Activated T-cell treated with anti-CD3 and anti-CD28 coated beads, Interleukin-2, amount 50 U/mL, for 72 hours (primary cell): ENCODE measurements at regions not wholly inside any gene's neighbourhood (a gene's known extent, or its start where the extent isn't known, plus 50 kb on each side); places are given as distances from the start of the nearest gene placed in this dataset.
"Not testable (repeated sequence)": the region's sequence is repeated elsewhere in the genome, so short reads cannot be mapped to it uniquely, and the experiment has no call there.

Experiments
- ATAC-seq, 2 donors: fragments of 150-1000 bp; cut with Tn5 transposase; replicated peaks in 1 of 2; 2 replicates each; pipeline ENCODE4 v1.10.0; 2021; ENCODE audit warnings: moderate library complexity in 2 of 2, mild to moderate bottlenecking in 1 of 2
- DNase-seq, 2 donors: peaks; one replicate each; pipeline ENCODE4 v3.0.0; 2021 to 2022; ENCODE audit warnings: mixed read lengths in 1 of 2
- H3K27ac Mint-ChIP-seq: one replicate; pipeline ENCODE4 v1.8.0; 2022; ENCODE audit warnings: mild to moderate bottlenecking, moderate library complexity, mixed read lengths
- H3K27me3 Mint-ChIP-seq: one replicate; pipeline ENCODE4 v1.8.0; 2022; ENCODE audit warnings: low read depth, mixed read lengths
- H3K36me3 Mint-ChIP-seq, 2 donors: one replicate each; pipeline ENCODE4 v1.8.0; 2022; ENCODE audit warnings: mixed read lengths in 2 of 2, mild to moderate bottlenecking in 1 of 2; ENCODE audit not compliant: insufficient read depth in 2 of 2
- H3K4me1 Mint-ChIP-seq: one replicate; pipeline ENCODE4 v1.8.0; 2022; ENCODE audit warnings: low read depth, mixed read lengths
- H3K4me3 Mint-ChIP-seq, 2 donors: one replicate each; pipeline ENCODE4 v1.8.0; 2022; ENCODE audit warnings: mild to moderate bottlenecking in 2 of 2, mixed read lengths in 2 of 2, moderate library complexity in 2 of 2
- H3K9me3 Mint-ChIP-seq, 2 donors: one replicate each; pipeline ENCODE4 v1.8.0; 2022; ENCODE audit warnings: mixed read lengths in 2 of 2

DNA sequence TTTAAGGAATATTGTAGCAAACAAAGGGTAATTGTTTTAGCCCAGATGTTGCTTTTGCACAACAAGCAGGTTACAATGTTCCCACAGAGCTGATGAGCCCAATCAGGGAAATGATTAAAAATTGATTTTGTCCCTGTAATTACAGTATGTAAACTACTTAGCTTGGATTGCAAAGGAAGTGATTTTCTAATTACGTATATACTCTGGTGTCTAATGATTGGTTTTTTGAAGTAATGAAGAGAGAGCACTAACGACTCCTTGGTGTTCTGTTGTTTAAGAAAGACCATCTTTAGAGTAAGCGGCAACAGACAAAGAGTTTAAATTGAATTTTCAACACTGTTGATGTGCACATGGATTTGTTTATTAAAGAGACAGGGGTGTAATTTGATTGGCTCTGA lies 95.3 kb upstream of the ZNF536 start:
- Mint-ChIP-seq H3K4me1 (no peaks in the 10 kb centered on the region), H3K9me3 (peaks cover 6% of the 10 kb centered on the region in 2 donors), H3K36me3 (no peaks in the 10 kb centered on the region), H3K4me3 (no peak overlapping the region), H3K27ac (no peak overlapping the region), H3K27me3 (no peaks in the 10 kb centered on the region)
- no peak for DNase-seq
- ATAC-seq = no peak

DNA sequence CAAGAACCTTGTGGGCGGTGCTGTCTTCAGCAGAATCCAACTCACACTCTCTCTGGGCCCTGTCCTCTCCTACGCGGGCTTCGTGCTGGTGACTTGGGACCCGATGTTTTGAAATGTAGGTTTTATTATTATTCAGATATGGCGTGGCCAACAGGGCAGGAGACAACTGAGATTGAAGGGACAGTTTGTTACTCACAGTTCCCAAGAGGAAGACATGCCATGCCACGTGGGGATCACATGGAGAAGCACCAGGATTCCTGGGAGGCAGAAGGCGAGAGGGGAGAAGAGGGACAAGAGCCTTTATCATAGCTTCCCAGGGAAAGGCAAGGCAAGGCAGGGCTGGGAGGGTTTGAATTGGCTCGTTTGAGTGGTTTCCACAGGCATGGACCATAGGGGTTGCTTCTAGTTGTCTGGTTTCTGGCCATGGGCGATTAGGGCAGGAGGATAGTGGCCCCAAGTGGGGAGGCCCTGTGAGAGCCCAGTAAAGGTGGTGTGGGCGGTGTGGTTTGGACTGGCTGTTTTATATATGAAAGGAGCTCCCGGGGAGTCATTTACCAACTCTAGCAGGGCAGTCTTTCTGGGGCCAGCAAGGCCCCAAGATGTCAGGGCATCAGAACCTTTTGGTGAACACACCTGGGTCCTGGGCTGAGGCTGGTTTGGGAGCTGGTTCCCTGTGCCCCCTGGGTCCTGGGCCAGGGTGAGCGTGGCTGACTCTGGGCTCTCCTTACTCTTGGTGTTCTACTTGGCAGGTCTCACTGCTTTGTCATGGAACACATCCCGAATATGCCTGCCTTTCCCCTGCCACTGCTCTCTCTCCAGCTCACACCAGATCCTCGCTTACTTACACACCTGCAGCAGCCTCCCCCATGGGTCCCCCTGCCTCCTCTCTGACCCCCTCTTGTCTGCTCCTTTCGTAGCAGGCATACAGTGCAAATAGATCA lies 94.0 kb upstream of the ZNF536 start:
- H3K9me3 Mint-ChIP-seq = peaks cover 3 to 5% of the 10 kb centered on the region in 2 donors
- ATAC-seq (no peak), DNase-seq (no peak)
- no peak overlapping the region for H3K4me3 Mint-ChIP-seq
- no peaks in the 10 kb centered on the region for H3K27me3 Mint-ChIP-seq
- no peak overlapping the region for H3K27ac Mint-ChIP-seq
- H3K36me3 Mint-ChIP-seq = no peaks in the 10 kb centered on the region
- H3K4me1 Mint-ChIP-seq = no peaks in the 10 kb centered on the region

DNA sequence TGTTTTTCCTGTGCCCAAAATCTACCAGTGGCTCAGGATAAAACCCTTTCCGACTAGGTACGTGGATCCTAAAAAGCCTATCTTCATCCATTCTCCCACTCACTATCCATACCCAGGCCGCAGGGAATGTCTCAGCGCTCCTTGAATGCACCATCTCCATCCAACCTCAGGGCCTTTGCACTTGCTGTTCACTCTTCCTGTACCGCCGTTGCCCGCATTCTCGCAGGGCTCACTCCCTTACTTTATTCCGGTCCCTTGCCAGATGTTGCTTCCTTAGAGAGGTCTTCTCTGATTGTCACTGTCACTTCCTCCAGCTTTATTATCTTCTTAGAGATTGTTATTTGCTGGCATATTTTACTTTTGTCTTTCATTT lies 93.3 kb upstream of the ZNF536 start:
- no peaks in the 10 kb centered on the region for H3K36me3 Mint-ChIP-seq
- H3K4me1 Mint-ChIP-seq = no peaks in the 10 kb centered on the region
- no peaks in the 10 kb centered on the region for H3K27me3 Mint-ChIP-seq
- H3K9me3 Mint-ChIP-seq = peaks cover 0 to 1% of the 10 kb centered on the region in 2 donors
- H3K4me3 Mint-ChIP-seq = no peak overlapping the region
- DNase-seq (no peak), ATAC-seq (no peak)
- no peak overlapping the region for H3K27ac Mint-ChIP-seq

DNA sequence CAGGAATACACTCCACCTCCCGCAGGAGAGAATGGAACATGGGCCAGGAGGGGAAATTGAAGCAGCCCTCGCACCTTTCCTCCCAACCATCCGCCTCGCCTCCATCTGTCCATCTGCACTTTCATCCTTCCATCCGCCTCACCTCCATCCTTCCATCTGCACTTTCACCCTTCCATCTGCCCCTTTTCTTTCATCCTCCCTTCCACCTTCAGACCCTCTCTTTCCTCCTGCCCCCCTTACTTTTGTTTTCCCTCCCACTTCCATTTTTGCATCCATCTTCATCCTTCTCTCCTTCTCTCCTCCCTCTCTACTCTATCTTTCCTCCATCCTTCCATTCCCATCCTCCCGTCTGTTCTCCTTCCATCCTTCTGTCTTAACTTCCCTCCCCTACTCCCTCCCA lies 92.2 kb upstream of the ZNF536 start:
- H3K27ac Mint-ChIP-seq = no peak overlapping the region
- H3K27me3 Mint-ChIP-seq = no peaks in the 10 kb centered on the region
- H3K36me3 Mint-ChIP-seq = no peaks in the 10 kb centered on the region
- H3K4me3 Mint-ChIP-seq = no peak overlapping the region
- H3K4me1 Mint-ChIP-seq = no peaks in the 10 kb centered on the region
- H3K9me3 Mint-ChIP-seq = peaks cover 0 to 1% of the 10 kb centered on the region in 2 donors
- DNase-seq (no peak), ATAC-seq (no peak)

DNA sequence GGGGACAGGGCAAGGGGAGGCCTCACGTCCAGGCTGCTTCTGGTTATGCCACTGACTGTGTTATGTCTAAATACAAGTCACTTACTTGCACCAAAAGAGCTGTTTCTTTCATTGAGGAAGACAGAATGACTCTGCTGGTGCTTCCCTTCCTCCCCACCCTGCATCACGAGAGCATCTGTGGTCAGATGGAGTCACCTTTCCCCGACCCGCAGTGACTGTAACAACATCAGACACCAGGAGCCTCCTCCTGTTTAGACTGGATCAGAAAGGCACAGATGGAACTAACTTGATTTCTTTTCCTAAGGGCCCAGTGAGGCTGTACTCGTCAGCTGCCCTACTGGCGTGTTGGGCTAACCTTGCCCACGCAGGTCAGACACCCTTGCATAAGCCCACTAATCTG lies 90.3 kb upstream of the ZNF536 start:
- H3K36me3 Mint-ChIP-seq = no peaks in the 10 kb centered on the region
- no peak overlapping the region for H3K27ac Mint-ChIP-seq
- H3K9me3 Mint-ChIP-seq = peaks cover 0 to 3% of the 10 kb centered on the region in 2 donors
- no peaks in the 10 kb centered on the region for H3K4me1 Mint-ChIP-seq
- ATAC-seq (no peak), DNase-seq (no peak)
- H3K27me3 Mint-ChIP-seq = no peaks in the 10 kb centered on the region
- no peak overlapping the region for H3K4me3 Mint-ChIP-seq

DNA sequence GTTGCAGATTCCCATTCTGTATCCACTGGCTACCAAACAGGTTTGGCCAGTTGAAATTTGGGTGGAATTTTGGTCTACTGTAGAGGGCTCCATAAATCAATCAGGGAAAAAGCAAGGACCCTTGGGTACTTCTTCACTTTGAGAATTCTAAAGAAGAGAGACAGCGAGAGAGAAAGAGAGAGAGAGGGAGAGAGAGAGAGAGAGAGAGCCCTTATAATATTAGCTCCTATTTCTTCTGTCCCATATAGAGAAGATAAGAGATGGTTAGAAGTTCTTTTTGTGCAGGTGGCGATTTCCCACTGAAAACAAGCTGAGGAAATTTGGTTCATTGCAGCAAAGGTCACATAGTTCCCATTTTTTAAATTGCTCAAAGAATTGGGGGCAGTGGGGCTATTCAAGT lies 88.6 kb upstream of the ZNF536 start:
- peaks cover 0 to 5% of the 10 kb centered on the region in 2 donors for H3K9me3 Mint-ChIP-seq
- ATAC-seq = no peak

DNA sequence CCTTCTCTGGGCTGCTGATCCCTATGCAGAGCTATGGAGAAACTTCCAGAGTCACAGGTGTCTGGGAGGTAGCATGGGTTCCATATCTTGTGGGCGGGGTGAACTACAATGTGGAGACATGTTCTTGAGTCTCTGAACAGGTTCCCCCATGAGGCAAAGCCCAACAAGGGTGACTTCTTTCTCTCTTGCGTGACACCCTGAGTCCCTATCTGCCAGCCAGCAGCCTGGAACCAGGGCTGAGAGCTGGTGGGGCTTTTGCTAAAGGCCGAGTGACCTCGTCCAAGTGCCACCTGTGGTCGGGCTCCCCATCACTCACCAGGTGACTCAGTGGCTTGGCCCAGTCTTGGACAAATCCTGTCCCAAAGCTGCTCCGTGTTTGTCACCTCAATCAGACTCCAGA lies 88.0 kb upstream of the ZNF536 start:
- Mint-ChIP-seq H3K27ac (no peak overlapping the region), H3K36me3 (no peaks in the 10 kb centered on the region), H3K9me3 (peaks cover 0 to 5% of the 10 kb centered on the region in 2 donors), H3K4me1 (no peaks in the 10 kb centered on the region), H3K27me3 (no peaks in the 10 kb centered on the region), H3K4me3 (no peak overlapping the region)
- ATAC-seq (no peak), DNase-seq (no peak)

More for the DNA sequence above, 88.6 kb upstream of the ZNF536 start:
- Mint-ChIP-seq H3K27me3 (no peaks in the 10 kb centered on the region), H3K4me3 (no peak overlapping the region), H3K36me3 (no peaks in the 10 kb centered on the region), H3K4me1 (no peaks in the 10 kb centered on the region), H3K27ac (no peak overlapping the region)
- DNase-seq = no peak

DNA sequence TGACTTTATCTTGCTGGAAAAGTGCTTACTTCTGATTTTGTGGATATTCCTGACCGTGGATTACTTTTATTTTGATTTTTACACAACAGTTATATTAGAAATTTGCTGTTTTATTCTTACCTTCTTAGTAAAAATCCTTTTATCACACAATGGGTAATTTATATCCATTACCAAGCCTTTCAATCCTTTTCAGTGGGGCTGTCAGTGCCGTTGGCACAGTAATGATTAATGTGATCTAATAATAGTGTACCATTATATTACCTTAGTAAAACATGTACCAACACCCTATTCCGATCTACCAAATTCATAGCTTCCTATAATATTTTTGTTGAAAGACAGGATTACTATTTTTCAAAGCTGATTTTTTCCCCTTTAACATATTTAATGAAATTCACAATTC lies 87.3 kb upstream of the ZNF536 start:
- ATAC-seq (no peak), DNase-seq (no peak)
- Mint-ChIP-seq H3K9me3 (peaks cover 0 to 5% of the 10 kb centered on the region in 2 donors), H3K36me3 (no peaks in the 10 kb centered on the region), H3K27ac (no peak overlapping the region), H3K4me1 (no peaks in the 10 kb centered on the region), H3K27me3 (no peaks in the 10 kb centered on the region), H3K4me3 (no peak overlapping the region)

DNA sequence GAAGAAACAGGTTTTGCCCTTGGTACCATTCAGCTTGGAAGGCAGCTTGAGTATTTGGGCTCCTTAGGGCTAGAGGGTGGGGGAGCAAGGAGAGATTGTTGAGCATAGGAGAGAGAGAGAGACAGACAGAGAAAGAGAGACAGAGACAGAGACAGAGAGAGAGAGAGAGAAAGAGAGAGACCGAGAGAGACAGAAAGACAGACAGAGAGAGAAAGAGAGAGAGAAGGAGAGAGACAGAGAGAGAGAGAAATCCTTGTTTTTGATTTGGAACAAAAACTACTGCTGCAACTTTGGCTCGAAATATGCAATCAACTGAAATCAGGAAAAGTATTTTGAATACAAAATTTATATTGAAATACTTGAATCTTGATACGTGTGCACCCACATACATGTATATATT lies 85.8 kb upstream of the ZNF536 start:
- Mint-ChIP-seq H3K27ac (no peak overlapping the region), H3K9me3 (peaks cover 2 to 5% of the 10 kb centered on the region in 2 donors), H3K4me1 (no peaks in the 10 kb centered on the region), H3K27me3 (no peaks in the 10 kb centered on the region), H3K4me3 (no peak overlapping the region), H3K36me3 (no peaks in the 10 kb centered on the region)
- DNase-seq (no peak), ATAC-seq (no peak)

DNA sequence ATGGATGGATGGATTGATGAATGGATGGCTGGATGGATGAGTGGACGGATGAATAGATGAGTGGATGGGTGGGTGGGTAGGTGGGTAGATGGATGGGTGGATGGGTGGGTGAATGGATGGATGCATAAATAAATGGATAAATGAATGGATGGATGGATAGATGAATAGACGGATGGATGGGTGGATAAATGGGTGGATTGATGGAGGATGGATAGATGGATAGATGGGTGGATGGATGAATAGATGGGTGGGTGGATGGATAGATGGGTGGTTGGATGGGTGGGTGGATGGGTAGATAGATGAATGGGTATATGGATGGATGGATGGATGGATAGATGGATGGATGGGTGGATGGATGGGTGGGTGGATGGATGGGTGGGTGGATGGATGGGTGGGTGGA lies 84.9 kb upstream of the ZNF536 start:
- no peak for DNase-seq
- H3K9me3 Mint-ChIP-seq = peaks cover 2 to 5% of the 10 kb centered on the region in 2 donors
- H3K36me3 Mint-ChIP-seq = no peaks in the 10 kb centered on the region

DNA sequence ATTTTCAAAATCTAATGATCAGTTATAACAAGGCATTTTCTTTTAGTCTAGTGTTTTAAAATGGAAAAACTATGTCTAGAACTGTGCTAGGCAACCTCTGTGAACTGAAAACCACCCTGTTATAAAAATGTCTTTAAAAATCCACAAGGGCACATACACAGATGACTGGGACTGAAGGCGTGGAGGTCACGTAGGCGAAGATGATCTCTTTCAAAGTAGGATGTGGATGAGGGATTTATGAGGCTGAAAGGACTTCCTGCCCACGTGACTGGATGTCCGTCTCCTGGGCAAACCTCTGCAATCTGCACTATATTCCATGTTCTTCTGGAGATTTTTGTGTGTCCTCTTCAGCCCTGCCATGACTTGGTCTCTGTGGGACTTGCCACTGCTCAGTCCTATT lies 84.2 kb upstream of the ZNF536 start:
- Mint-ChIP-seq H3K27me3 (no peaks in the 10 kb centered on the region), H3K27ac (no peak overlapping the region), H3K36me3 (no peaks in the 10 kb centered on the region), H3K4me1 (no peaks in the 10 kb centered on the region), H3K9me3 (peaks cover 2 to 5% of the 10 kb centered on the region in 2 donors), H3K4me3 (no peak overlapping the region)
- no peak for ATAC-seq
- no peak for DNase-seq

More for the DNA sequence above, 84.9 kb upstream of the ZNF536 start:
- ATAC-seq = no peak
- Mint-ChIP-seq H3K4me1 (no peaks in the 10 kb centered on the region), H3K27me3 (no peaks in the 10 kb centered on the region), H3K27ac (no peak overlapping the region), H3K4me3 (no peak overlapping the region)

DNA sequence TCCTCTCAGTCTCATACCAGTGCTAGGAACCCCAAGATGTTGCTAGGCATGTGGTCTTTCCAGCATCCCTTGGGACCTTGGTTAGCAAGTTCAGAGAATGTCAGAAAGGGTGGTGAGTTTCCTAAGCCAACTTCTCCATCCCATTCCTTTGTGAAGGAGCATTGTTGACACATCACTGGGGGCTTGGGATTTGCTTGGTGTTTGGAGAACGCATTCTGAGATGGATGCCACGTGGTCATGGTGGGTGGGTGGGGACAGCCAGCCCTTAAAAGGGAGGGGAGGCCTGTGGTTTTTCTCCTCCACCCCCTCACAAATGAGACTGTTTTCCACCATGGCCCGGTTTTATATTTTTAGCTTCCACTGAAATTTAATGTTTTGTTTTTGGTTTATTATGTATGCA lies 83.3 kb upstream of the ZNF536 start:
- H3K4me3 Mint-ChIP-seq = no peak overlapping the region
- H3K27me3 Mint-ChIP-seq = no peaks in the 10 kb centered on the region
- H3K4me1 Mint-ChIP-seq = no peaks in the 10 kb centered on the region
- ATAC-seq (no peak), DNase-seq (no peak)
- no peak overlapping the region for H3K27ac Mint-ChIP-seq
- no peaks in the 10 kb centered on the region for H3K36me3 Mint-ChIP-seq
- H3K9me3 Mint-ChIP-seq = peaks cover 2 to 5% of the 10 kb centered on the region in 2 donors

DNA sequence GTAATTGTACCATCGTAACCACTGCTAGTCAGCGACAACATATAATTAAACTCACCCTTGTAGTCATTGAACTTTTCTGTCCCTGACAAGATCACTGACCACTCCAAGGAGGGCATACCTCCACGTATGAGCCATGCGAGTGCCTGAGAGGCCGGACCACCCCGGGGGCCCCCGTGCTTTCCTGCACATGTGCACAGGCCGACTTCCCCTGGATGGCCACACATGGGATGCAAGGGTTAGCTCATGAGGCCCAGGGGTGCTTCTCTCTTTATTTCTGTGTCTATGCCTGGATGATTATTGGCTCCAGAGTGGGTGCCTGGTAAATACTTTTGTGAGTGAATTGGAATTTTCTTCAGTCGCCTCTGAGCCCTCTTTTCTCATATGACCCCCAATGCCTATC lies 82.8 kb upstream of the ZNF536 start:
- H3K9me3 Mint-ChIP-seq = peaks cover 2 to 5% of the 10 kb centered on the region in 2 donors

DNA sequence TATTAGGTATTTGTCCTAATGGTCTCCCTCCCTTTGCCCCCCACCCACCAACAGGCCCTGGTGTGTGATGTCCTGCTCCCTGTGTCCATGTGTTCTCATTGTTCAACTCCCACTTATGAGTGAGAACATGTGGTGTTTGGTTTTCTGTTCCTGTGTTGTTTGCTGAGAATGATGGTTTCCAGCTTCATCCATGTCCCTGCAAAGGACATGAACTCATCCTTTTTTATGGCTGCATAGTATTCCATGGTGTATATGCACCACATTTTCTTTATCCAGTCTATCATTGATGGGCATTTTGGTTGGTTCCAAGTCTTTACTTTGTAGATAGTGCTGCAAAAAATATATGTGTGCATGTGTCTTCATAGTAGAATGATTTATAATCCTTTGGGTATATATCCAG lies 81.4 kb upstream of the ZNF536 start:
- H3K4me1 Mint-ChIP-seq, H3K36me3 Mint-ChIP-seq, ATAC-seq, H3K9me3 Mint-ChIP-seq, DNase-seq, H3K27ac Mint-ChIP-seq, H3K27me3 Mint-ChIP-seq, H3K4me3 Mint-ChIP-seq: not testable (repeated sequence)

More for the DNA sequence above, 82.8 kb upstream of the ZNF536 start:
- ATAC-seq = no peak
- Mint-ChIP-seq H3K27me3 (no peaks in the 10 kb centered on the region), H3K36me3 (no peaks in the 10 kb centered on the region), H3K4me1 (no peaks in the 10 kb centered on the region), H3K27ac (no peak overlapping the region), H3K4me3 (no peak overlapping the region)
- DNase-seq = no peak
